Naive thymus-derived CD4-positive, alpha-beta T cell (primary cell): ENCODE measurements at regions not wholly inside any gene's neighbourhood (a gene's known extent, or its start where the extent isn't known, plus 50 kb on each side); places are given as distances from the start of the nearest gene placed in this dataset.
"Not testable (repeated sequence)": the region's sequence is repeated elsewhere in the genome, so short reads cannot be mapped to it uniquely, and the experiment has no call there.

Source experiments
- ATAC-seq: fragments of 150-1000 bp; cut with Tn5 transposase; 2 replicates; pipeline ENCODE4 v1.10.0; 2021; ENCODE audit warnings: mild to moderate bottlenecking, moderate library complexity
- CTCF ChIA-PET: fragments of 350-600 bp; sonication (Branson Sonifier 250); formaldehyde crosslinking; loops from one replicate; lab custom pipeline; 2021; ENCODE audit warnings: antibody characterized with exemption; lab: Charles Lee
- POLR2A ChIA-PET: fragments of 350-600 bp; sonication (Branson Sonifier 250); formaldehyde crosslinking; loops from one replicate; lab custom pipeline; 2021; ENCODE audit warnings: antibody characterized with exemption, inconsistent platforms; lab: Charles Lee
- DNase-seq, 9 donors: peaks; one replicate each; pipeline versions ENCODE4 v3.0.0 to v3.0.0-alpha.2; 2020 to 2022; ENCODE audit warnings: mixed read lengths in 1 of 9
- H3K27ac ChIP-seq: one replicate; pipeline ENCODE4 v1.7.0; 2013; ENCODE audit warnings: mild to moderate bottlenecking, low read depth, low read length, moderate library complexity
- H3K27me3 ChIP-seq, 2 donors: one replicate each; pipeline ENCODE4 v1.7.0; 2013; ENCODE audit warnings: low read length in 2 of 2, mild to moderate bottlenecking in 2 of 2, moderate library complexity in 2 of 2; ENCODE audit not compliant: control insufficient read depth in 2 of 2, insufficient read depth in 2 of 2
- H3K36me3 ChIP-seq, 3 experiments: 1 replicate in 2 of 3; 2 replicates in 1 of 3; pipeline ENCODE4 v1.7.0; 2013; ENCODE audit warnings: low read length in 3 of 3, mild to moderate bottlenecking in 3 of 3, moderate library complexity in 1 of 3; ENCODE audit not compliant: insufficient read depth in 3 of 3, control insufficient read depth in 2 of 3
- H3K4me1 ChIP-seq, 2 donors: one replicate each; pipeline ENCODE4 v1.7.0; 2013; ENCODE audit warnings: low read length in 2 of 2, mild to moderate bottlenecking in 2 of 2, moderate library complexity in 1 of 2; ENCODE audit not compliant: control insufficient read depth in 2 of 2, insufficient read depth in 2 of 2
- H3K4me3 ChIP-seq: 2 replicates; pipeline ENCODE4 v1.7.0; 2013; ENCODE audit warnings: mild to moderate bottlenecking, low read length
- H3K9me3 ChIP-seq, 3 experiments: 1 replicate in 2 of 3; 2 replicates in 1 of 3; pipeline ENCODE4 v1.7.0; 2013; ENCODE audit warnings: low read length in 3 of 3; ENCODE audit not compliant: control insufficient read depth in 2 of 3
- H3K27ac Mint-ChIP-seq, 9 donors: one replicate each; pipeline ENCODE4 v1.8.0; 2020 to 2022; ENCODE audit warnings: mixed read lengths in 9 of 9, mild to moderate bottlenecking in 8 of 9, moderate library complexity in 5 of 9, inconsistent platforms in 2 of 9
- H3K27me3 Mint-ChIP-seq, 5 donors: one replicate each; pipeline ENCODE4 v1.8.0; 2021 to 2022; ENCODE audit warnings: mixed read lengths in 5 of 5, mild to moderate bottlenecking in 1 of 5
- H3K36me3 Mint-ChIP-seq, 5 donors: one replicate each; pipeline ENCODE4 v1.8.0; 2020 to 2022; ENCODE audit warnings: mixed read lengths in 5 of 5, mild to moderate bottlenecking in 3 of 5, inconsistent platforms in 1 of 5
- H3K4me1 Mint-ChIP-seq, 7 donors: one replicate each; pipeline ENCODE4 v1.8.0; 2020 to 2022; ENCODE audit warnings: mixed read lengths in 7 of 7, mild to moderate bottlenecking in 3 of 7, inconsistent platforms in 1 of 7
- H3K4me3 Mint-ChIP-seq, 10 donors: one replicate each; pipeline ENCODE4 v1.8.0; 2020 to 2022; ENCODE audit warnings: mild to moderate bottlenecking in 10 of 10, mixed read lengths in 10 of 10, moderate library complexity in 6 of 10, inconsistent platforms in 2 of 10
- H3K9me3 Mint-ChIP-seq, 11 donors: one replicate each; pipeline ENCODE4 v1.8.0; 2020 to 2022; ENCODE audit warnings: mixed read lengths in 11 of 11, mild to moderate bottlenecking in 4 of 11, inconsistent platforms in 1 of 11, moderate library complexity in 1 of 11
- intact Hi-C, 2 donors: fragments of 100-400 bp; cut with micrococcal nuclease; formaldehyde crosslinking; loops; one replicate each; pipeline ENCODE4 v1.15.1; 2023

DNA sequence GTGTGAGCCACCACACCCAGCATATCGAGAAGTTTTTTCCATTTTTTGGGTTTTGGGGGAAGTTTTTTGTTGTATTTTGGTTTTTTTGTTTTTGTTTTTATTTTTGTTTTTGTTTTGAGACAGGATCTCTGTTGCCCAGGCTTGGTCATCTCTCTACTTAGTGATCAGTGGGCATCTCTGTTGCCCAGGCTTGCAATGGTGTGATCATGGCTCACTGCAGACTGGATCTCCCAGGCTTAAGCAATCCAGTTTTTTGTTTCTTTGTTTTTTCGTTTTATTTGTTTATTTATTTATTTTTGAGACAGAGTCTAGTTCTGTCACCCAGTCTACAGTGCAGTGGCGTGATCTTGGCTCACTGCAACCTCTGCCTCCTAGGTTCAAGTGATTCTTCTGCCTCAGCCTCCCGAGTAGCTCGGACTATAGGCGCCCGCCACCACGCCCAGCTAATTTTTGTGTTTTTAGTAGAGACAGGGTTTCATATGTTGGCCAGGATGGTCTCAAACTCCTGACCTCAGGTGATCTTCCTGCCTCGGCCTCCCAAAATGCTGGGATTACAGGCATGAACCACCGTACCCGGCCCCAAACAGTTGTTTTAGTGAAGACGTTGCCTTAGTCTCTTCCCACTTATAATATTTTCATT lies 99.6 kb upstream of the CHD2 start:
- Mint-ChIP-seq H3K36me3 (peaks cover 0 to 11% (median 0%) of the 10 kb centered on the region in 5 donors), H3K4me1 (peaks cover 13 to 46% (median 19%) of the 10 kb centered on the region in 7 donors), H3K27ac (peak overlapping the region in 1 of 9 donors; percentile 18)
- intact Hi-C loops, H3K4me1 ChIP-seq, H3K9me3 ChIP-seq, H3K27ac ChIP-seq, H3K36me3 ChIP-seq, DNase-seq, ATAC-seq, H3K4me3 Mint-ChIP-seq, H3K27me3 ChIP-seq, H3K4me3 ChIP-seq, H3K27me3 Mint-ChIP-seq, H3K9me3 Mint-ChIP-seq: not testable (repeated sequence)
- CTCF ChIA-PET, result interaction anchor here (0.6 kb wide), 1 partner anchor 153 kb away, joined by 3 read pairs; no protein-coding TSS in a partner anchor
- POLR2A ChIA-PET, result interaction anchor here (0.7 to 1.9 kb wide), 3 partner anchors 56 to 115 kb away, joined by 3 to 13 read pairs (median 4); no protein-coding TSS in a partner anchor

DNA sequence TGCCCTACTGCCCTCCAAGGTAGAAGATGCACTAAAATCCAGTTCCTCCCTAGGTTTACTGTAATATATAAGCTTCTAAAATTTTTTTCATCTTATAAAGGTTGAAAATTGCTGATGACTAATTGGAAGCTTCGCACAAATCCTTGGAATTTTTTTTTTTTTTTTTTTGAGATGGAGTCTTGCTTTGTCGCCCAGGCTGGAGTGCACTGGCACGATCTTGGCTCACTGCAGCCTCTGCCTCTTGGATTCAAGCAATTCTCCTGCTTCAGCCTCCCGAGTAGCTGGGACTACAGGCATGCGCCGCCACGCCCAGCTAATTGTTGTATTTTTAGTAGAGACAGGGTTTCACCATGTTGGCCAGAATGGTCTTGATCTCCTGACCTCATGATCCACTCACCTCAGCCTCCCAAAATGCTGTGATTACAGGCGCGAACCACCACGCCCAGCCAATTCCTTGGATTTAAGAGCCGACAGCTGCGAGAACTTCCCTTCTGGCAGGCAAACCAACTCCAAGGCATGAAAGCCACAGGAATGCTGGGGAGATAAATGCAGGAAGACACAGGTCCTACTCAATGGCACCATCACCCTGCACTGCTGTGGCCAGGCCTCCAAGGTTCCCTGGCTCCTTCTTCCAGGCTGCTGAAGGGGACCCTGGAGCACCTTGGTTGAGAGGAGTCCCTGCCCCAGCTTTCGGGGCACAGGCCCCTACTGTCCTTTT lies 98.9 kb upstream of the CHD2 start:
- H3K27ac ChIP-seq, H3K9me3 ChIP-seq, H3K27me3 Mint-ChIP-seq, ATAC-seq, H3K9me3 Mint-ChIP-seq, H3K4me3 Mint-ChIP-seq, H3K36me3 ChIP-seq, DNase-seq, H3K4me1 ChIP-seq, H3K4me3 ChIP-seq, intact Hi-C loops, H3K27me3 ChIP-seq: not testable (repeated sequence)
- peaks cover 13 to 47% (median 19%) of the 10 kb centered on the region in 7 donors for H3K4me1 Mint-ChIP-seq
- ChIA-PET CTCF (interaction anchor here (1.1 kb wide), 1 partner anchor 120 kb away, joined by 4 read pairs; no protein-coding TSS in a partner anchor), POLR2A (interaction anchor here (0.6 to 1.9 kb wide), 8 partner anchors 55 to 726 kb away, joined by 3 to 13 read pairs (median 3); no protein-coding TSS in a partner anchor)
- H3K27ac Mint-ChIP-seq, result peak overlapping the region in 2 of 9 donors; percentile 0 to 18
- H3K36me3 Mint-ChIP-seq, result peaks cover 0 to 11% (median 0%) of the 10 kb centered on the region in 5 donors

DNA sequence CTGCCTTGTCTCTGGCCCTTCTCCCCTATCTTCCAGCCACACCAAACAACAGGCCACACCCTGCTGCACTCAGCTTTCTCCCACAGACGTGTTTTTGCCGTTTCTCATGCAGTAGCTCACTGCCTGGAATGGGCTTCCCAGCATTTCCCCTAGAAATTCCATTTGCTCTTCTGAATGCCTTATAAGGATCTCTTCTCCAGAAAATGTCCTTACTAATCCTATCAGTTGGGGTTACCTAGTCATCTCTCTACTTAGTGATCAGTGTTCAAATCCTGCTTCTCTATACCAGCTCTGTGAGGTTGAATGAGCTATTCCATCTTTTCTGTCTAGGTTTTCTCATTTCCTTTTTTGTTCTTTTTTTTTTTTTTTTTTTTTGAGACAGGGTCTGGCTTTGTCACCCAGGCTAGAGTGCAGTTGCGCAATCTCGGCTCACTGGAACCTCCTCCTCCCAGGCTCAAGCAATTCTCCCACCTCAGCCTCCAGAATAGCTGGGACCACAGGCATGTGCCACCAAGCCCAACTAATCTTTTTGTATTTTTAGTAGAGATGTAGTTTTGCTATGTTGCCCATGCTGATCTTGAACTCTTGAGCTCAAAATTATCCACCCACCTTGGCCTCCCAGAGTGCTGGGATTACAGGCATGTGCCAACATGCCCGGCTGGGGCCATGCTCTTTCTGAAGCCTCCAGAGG lies 98.2 kb upstream of the CHD2 start:
- CTCF ChIA-PET, result interaction anchor here (0.7 to 1.1 kb wide), 3 partner anchors 11 to 119 kb away, joined by 4 read pairs; no protein-coding TSS in a partner anchor

GRCh38 chr15:92803536-92803851 lies 96.6 kb upstream of the CHD2 start:
- no peak overlapping the region for H3K27ac ChIP-seq
- ATAC-seq (no peak), DNase-seq (no peak)
- no peaks in the 10 kb centered on the region for H3K27me3 Mint-ChIP-seq
- intact Hi-C loops, result no loop called here
- no peaks in the 10 kb centered on the region for H3K27me3 ChIP-seq
- H3K9me3 Mint-ChIP-seq, result no peaks in the 10 kb centered on the region
- no peaks in the 10 kb centered on the region for H3K9me3 ChIP-seq
- H3K36me3 ChIP-seq, result no peaks in the 10 kb centered on the region
- POLR2A ChIA-PET, result interaction anchor here (1.2 to 3.2 kb wide), 4 partner anchors 43 to 112 kb away, joined by 3 to 17 read pairs (median 5); no protein-coding TSS in a partner anchor
- H3K4me3 ChIP-seq, result no peak overlapping the region
- H3K4me1 Mint-ChIP-seq, result peaks cover 14 to 52% (median 25%) of the 10 kb centered on the region in 7 donors
- CTCF ChIA-PET, result interaction anchor here (0.7 to 0.8 kb wide), 2 partner anchors 118 to 123 kb away, joined by 3 read pairs; no protein-coding TSS in a partner anchor
- peak overlapping the region in 2 of 10 donors; percentile 44 to 49 for H3K4me3 Mint-ChIP-seq
- peaks cover 0 to 7% of the 10 kb centered on the region in 2 donors for H3K4me1 ChIP-seq
- H3K36me3 Mint-ChIP-seq, result peaks cover 0 to 15% (median 0%) of the 10 kb centered on the region in 5 donors
- peak overlapping the region in 5 of 9 donors; percentile 2 to 89 (median 82) for H3K27ac Mint-ChIP-seq

More for the DNA sequence above, 98.2 kb upstream of the CHD2 start:
- Mint-ChIP-seq H3K9me3 (no peaks in the 10 kb centered on the region), H3K4me3 (no peak overlapping the region), H3K27me3 (no peaks in the 10 kb centered on the region), H3K27ac (peak overlapping the region in 1 of 9 donors; percentile 68), H3K36me3 (peaks cover 0 to 12% (median 0%) of the 10 kb centered on the region in 5 donors), H3K4me1 (peaks cover 13 to 48% (median 22%) of the 10 kb centered on the region in 7 donors)
- no peaks in the 10 kb centered on the region for H3K27me3 ChIP-seq
- no peak overlapping the region for H3K4me3 ChIP-seq
- ATAC-seq (no peak), DNase-seq (no peak)
- POLR2A ChIA-PET, result interaction anchor here (0.5 to 3.2 kb wide), 9 partner anchors 79 to 725 kb away, joined by 3 to 17 read pairs (median 3); no protein-coding TSS in a partner anchor
- H3K36me3 ChIP-seq, result no peaks in the 10 kb centered on the region
- no peaks in the 10 kb centered on the region for H3K9me3 ChIP-seq
- no peak overlapping the region for H3K27ac ChIP-seq
- intact Hi-C loops, result no loop called here
- peaks cover 3 to 4% of the 10 kb centered on the region in 2 donors for H3K4me1 ChIP-seq

DNA sequence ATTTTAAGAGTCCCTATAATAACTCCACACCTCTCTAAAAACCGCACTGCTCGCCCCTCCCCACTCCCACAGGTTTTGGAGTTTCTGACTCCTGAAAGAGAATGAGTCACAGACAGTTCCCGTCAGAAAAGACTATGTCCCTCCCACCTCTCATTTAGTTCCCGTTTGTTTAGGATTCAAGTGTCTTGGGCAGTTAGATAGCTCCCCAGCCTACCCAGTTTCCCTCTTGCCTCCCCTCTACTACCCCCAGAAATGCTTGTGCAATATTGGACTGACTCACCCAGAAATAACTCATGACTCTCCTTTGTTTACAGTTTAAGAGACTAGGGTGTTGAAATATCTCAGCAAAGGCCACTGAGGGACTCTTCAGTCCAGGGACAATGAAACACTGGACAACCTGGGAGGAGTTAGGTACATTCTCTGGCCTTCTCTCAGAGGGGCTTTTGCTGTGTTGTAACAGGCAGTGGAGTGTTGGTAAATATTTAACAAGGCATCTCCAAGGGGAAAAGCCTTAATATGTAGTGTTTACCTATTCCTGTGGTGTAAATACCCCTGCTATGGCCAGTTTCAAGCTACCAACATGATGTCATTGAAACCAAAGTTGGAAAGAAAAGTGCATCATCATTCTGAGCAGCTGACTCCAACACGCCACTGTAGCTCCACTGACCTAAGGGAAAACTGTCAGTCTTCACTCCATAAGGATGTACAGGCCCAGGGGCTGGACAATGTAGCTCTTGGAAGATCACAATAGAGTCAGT lies 96.1 kb upstream of the CHD2 start:
- POLR2A ChIA-PET, result interaction anchor here (0.7 to 3.2 kb wide), 6 partner anchors 42 to 111 kb away, joined by 3 to 17 read pairs (median 3); partner anchors contain the start of gene CHD2
- H3K36me3 ChIP-seq, result no peaks in the 10 kb centered on the region
- peaks cover 0 to 7% of the 10 kb centered on the region in 2 donors for H3K4me1 ChIP-seq
- Mint-ChIP-seq H3K9me3 (no peaks in the 10 kb centered on the region), H3K4me1 (peaks cover 14 to 54% (median 25%) of the 10 kb centered on the region in 7 donors), H3K36me3 (peaks cover 0 to 16% (median 0%) of the 10 kb centered on the region in 5 donors), H3K4me3 (peak overlapping the region in 2 of 10 donors; percentile 44 to 49), H3K27me3 (peaks cover 0 to 1% (median 0%) of the 10 kb centered on the region in 5 donors), H3K27ac (peak overlapping the region in 7 of 9 donors; percentile 2 to 89 (median 50))
- ATAC-seq (peak; percentile 85), DNase-seq (peak in 1 of 9 donors; percentile 85)
- H3K27me3 ChIP-seq, result no peaks in the 10 kb centered on the region
- H3K9me3 ChIP-seq, result no peaks in the 10 kb centered on the region
- CTCF ChIA-PET, result interaction anchor here (0.7 to 1.0 kb wide), 3 partner anchors 48 to 122 kb away, joined by 3 to 4 read pairs (median 3); no protein-coding TSS in a partner anchor
- no peak overlapping the region for H3K4me3 ChIP-seq
- intact Hi-C loops, result no loop called here
- no peak overlapping the region for H3K27ac ChIP-seq
